PC-9 (cell line): ENCODE measurements at regions not wholly inside any gene's neighbourhood (a gene's known extent, or its start where the extent isn't known, plus 50 kb on each side); places are given as distances from the start of the nearest gene placed in this dataset.
"Not testable (repeated sequence)": the region's sequence is repeated elsewhere in the genome, so short reads cannot be mapped to it uniquely, and the experiment has no call there.

ENCODE experiments used
- BruUV-seq: library from RNA; stranded (reverse); fragments of 400-500 nt; replicated peaks from 2 replicates; lab custom pipeline; 2021; lab: Mats Ljungman, UMichigan
- CTCF ChIA-PET: fragments of 300-600 bp; sonication (Branson Sonifier 250); formaldehyde crosslinking; loops from one replicate; lab custom pipeline; 2022; ENCODE audit warnings: antibody characterized with exemption; lab: Charles Lee
- POLR2A ChIA-PET: fragments of 300-600 bp; sonication (Branson Sonifier 250); formaldehyde crosslinking; loops from one replicate; lab custom pipeline; 2022; ENCODE audit warnings: antibody characterized with exemption; ENCODE audit not compliant: unreplicated experiment; lab: Charles Lee
- DNase-seq, 2 experiments: peaks; one replicate each; pipeline versions ENCODE4 v3.0.0 to v3.0.0-alpha.2; 2015 to 2022; ENCODE audit warnings: mixed read lengths in 1 of 2
- H2AFZ ChIP-seq: fragments of 200-600 bp; sonication (generic); 2 replicates; pipeline ENCODE4 v1.8.1; 2017; ENCODE audit warnings: antibody characterized with exemption
- H3F3A ChIP-seq: fragments of 200-600 bp; sonication (generic); 2 replicates; pipeline ENCODE4 v1.8.1; 2017; ENCODE audit warnings: antibody characterized with exemption, mild to moderate bottlenecking, low read depth; ENCODE audit not compliant: insufficient read depth
- H3K27ac ChIP-seq: fragments of 200-600 bp; sonication (generic); 2 replicates; pipeline ENCODE4 v1.6.1; 2016; ENCODE audit warnings: mixed run types
- H3K27me3 ChIP-seq: fragments of 200-600 bp; sonication (generic); 2 replicates; pipeline ENCODE4 v1.6.1; 2016; ENCODE audit warnings: low read depth, mixed run types; ENCODE audit not compliant: insufficient read depth
- H3K36me3 ChIP-seq: fragments of 200-600 bp; sonication (generic); 2 replicates; pipeline ENCODE4 v1.6.1; 2016; ENCODE audit warnings: low read depth, mixed run types
- H3K4me1 ChIP-seq: fragments of 200-600 bp; sonication (generic); replicated peaks from 2 replicates; pipeline ENCODE4 v1.6.1; 2016; ENCODE audit warnings: mixed run types; ENCODE audit not compliant: insufficient read depth
- H3K4me2 ChIP-seq: fragments of 200-600 bp; sonication (generic); 2 replicates; pipeline ENCODE4 v1.6.1; 2017; ENCODE audit warnings: mixed run types
- H3K4me3 ChIP-seq: fragments of 200-600 bp; sonication (generic); 2 replicates; pipeline ENCODE4 v1.6.1; 2016; ENCODE audit warnings: mixed run types
- H3K79me2 ChIP-seq: fragments of 200-600 bp; sonication (generic); 2 replicates; pipeline ENCODE4 v1.6.1; 2017; ENCODE audit warnings: low read depth, mixed run types
- H3K9me2 ChIP-seq: fragments of 200-600 bp; sonication (generic); 2 replicates; pipeline ENCODE4 v1.8.1; 2017; ENCODE audit warnings: mild to moderate bottlenecking; ENCODE audit not compliant: insufficient read depth
- H3K9me3 ChIP-seq: fragments of 200-600 bp; sonication (generic); 2 replicates; pipeline ENCODE4 v1.8.1; 2016; ENCODE audit warnings: low read depth; ENCODE audit not compliant: insufficient read depth
- H4K20me1 ChIP-seq: fragments of 200-600 bp; sonication (generic); 2 replicates; pipeline ENCODE4 v1.8.1; 2017; ENCODE audit not compliant: insufficient read depth
- EZH2 ChIP-seq: fragments of 200-600 bp; sonication (generic); IDR thresholded peaks from 2 replicates; pipeline ENCODE4 v1.8.0; 2017; ENCODE audit warnings: antibody characterized with exemption, low read depth
- intact Hi-C: fragments of 100-400 bp; cut with micrococcal nuclease; formaldehyde crosslinking; loops from one replicate; pipeline ENCODE4 v1.10.0; 2022; ENCODE audit not compliant: unreplicated experiment
- TF ChIP-seq, protein P1 (sequence below): fragments of 200-600 bp; sonication (generic); conservative IDR thresholded peaks from 2 replicates; pipeline ENCODE4 v1.6.1; 2017; ENCODE audit warnings: mixed run types, antibody characterized with exemption, mild to moderate bottlenecking, moderate library complexity

- Histone ChIP-seq H2AFZ (no peak overlapping the region), H3K9me3 (no peaks in the 10 kb centered on the region), H3K4me1 (no peaks in the 10 kb centered on the region), H3K9me2 (no peaks in the 10 kb centered on the region), H3K79me2 (no peaks in the 10 kb centered on the region), H3K4me3 (no peak overlapping the region), H3K27ac (no peak overlapping the region), H3K27me3 (no peaks in the 10 kb centered on the region), H3K36me3 (no peaks in the 10 kb centered on the region), H3F3A (no peaks in the 10 kb centered on the region), H3K4me2 (no peak overlapping the region), H4K20me1 (no peaks in the 10 kb centered on the region)
- TF ChIP-seq EZH2 = no peak
- TF ChIP-seq, protein P1, sequence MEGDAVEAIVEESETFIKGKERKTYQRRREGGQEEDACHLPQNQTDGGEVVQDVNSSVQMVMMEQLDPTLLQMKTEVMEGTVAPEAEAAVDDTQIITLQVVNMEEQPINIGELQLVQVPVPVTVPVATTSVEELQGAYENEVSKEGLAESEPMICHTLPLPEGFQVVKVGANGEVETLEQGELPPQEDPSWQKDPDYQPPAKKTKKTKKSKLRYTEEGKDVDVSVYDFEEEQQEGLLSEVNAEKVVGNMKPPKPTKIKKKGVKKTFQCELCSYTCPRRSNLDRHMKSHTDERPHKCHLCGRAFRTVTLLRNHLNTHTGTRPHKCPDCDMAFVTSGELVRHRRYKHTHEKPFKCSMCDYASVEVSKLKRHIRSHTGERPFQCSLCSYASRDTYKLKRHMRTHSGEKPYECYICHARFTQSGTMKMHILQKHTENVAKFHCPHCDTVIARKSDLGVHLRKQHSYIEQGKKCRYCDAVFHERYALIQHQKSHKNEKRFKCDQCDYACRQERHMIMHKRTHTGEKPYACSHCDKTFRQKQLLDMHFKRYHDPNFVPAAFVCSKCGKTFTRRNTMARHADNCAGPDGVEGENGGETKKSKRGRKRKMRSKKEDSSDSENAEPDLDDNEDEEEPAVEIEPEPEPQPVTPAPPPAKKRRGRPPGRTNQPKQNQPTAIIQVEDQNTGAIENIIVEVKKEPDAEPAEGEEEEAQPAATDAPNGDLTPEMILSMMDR = no peak
- BruUV-seq = no TSS peak
- intact Hi-C loops = no loop called here
- ChIA-PET CTCF (no interaction called here), POLR2A (no interaction called here)
- no peak for DNase-seq
Measured at GRCh38 chr4:116627545-116627944, 457.8 kb downstream of the TRAM1L1 start.

DNA sequence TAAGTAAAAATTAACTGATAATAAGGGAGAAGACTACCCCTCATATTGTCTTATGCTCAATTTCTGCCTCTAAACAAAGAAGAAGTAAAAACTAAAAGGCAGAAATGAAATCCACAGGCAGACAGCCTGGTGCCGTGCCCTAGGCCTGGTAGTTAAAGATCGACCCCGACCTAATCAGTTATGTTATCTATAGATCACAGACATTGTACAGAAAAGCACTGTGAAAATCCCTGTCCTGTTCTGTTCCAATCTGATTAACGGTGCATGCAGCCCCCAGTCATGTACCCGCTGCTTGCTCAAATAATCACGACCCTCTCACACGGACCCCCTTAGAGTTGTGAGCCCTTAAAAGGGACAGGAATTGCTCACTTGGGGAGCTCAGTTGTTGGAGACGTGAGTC lies 465.9 kb downstream of the TRAM1L1 start:
- H3K4me3 ChIP-seq, H3K36me3 ChIP-seq, H3F3A ChIP-seq, H4K20me1 ChIP-seq, POLR2A ChIA-PET, H2AFZ ChIP-seq, CTCF ChIA-PET, H3K79me2 ChIP-seq, intact Hi-C loops, H3K4me1 ChIP-seq, H3K27me3 ChIP-seq, DNase-seq, H3K9me2 ChIP-seq, H3K27ac ChIP-seq, H3K9me3 ChIP-seq, BruUV-seq, H3K4me2 ChIP-seq: not testable (repeated sequence)

DNA sequence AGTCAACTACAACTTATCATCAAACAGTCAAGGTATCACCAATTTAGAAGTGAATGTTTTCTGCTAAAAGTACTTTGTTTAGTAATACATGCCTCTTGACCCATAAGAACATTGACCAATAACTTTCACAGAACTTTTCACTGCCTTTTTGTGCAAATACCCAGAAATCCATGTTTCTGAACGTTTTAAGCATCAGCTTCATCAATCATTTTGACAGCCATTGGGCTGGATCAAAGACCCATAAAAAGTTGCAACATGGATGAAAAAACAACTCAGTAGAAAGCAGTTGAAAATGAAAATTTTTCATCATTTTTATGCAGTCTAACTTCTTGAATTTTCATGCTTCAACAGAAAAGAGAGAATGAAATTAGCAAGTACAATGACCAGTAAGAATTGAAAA lies 466.7 kb downstream of the TRAM1L1 start:
- Histone ChIP-seq H3K36me3 (no peaks in the 10 kb centered on the region), H3K79me2 (no peaks in the 10 kb centered on the region), H3K4me2 (no peak overlapping the region), H4K20me1 (no peaks in the 10 kb centered on the region), H3K27ac (no peak overlapping the region), H2AFZ (no peak overlapping the region), H3K27me3 (no peaks in the 10 kb centered on the region), H3F3A (no peaks in the 10 kb centered on the region), H3K4me1 (no peaks in the 10 kb centered on the region), H3K9me2 (no peaks in the 10 kb centered on the region), H3K9me3 (no peaks in the 10 kb centered on the region), H3K4me3 (no peak overlapping the region)
- POLR2A ChIA-PET = no interaction called here
- intact Hi-C loops = no loop called here
- CTCF ChIA-PET = no interaction called here
- no TSS peak for BruUV-seq
- DNase-seq = no peak
- TF ChIP-seq, protein P1 = no peak
- TF ChIP-seq EZH2 = no peak

GRCh38 chr4:116603096-116603495 lies 482.3 kb downstream of the TRAM1L1 start:
- intact Hi-C loops = no loop called here
- POLR2A ChIA-PET = no interaction called here
- H3K9me3 ChIP-seq = no peaks in the 10 kb centered on the region
- no peak overlapping the region; the same call in 1 of the 2 replicates for H2AFZ ChIP-seq
- no peaks in the 10 kb centered on the region for H3K9me2 ChIP-seq
- CTCF ChIA-PET = interaction anchor here (0.6 kb wide), 1 partner anchor 11 kb away, joined by 3 read pairs; no protein-coding TSS in a partner anchor
- no peaks in the 10 kb centered on the region for H3F3A ChIP-seq
- no peaks in the 10 kb centered on the region for H3K36me3 ChIP-seq
- no peak overlapping the region for H3K27ac ChIP-seq
- no peak for DNase-seq
- no peak overlapping the region for H3K4me2 ChIP-seq
- no peak for TF ChIP-seq EZH2
- TF ChIP-seq, protein P1 = no peak
- no peaks in the 10 kb centered on the region for H4K20me1 ChIP-seq
- no TSS peak for BruUV-seq
- H3K4me3 ChIP-seq = no peak overlapping the region
- no peaks in the 10 kb centered on the region for H3K27me3 ChIP-seq
- no peaks in the 10 kb centered on the region for H3K79me2 ChIP-seq
- no peaks in the 10 kb centered on the region for H3K4me1 ChIP-seq
